ENCODE measurements at regions not wholly inside any gene's neighbourhood (a gene's known extent, or its start where the extent isn't known, plus 50 kb on each side); places are given as distances from the start of the nearest gene placed in this dataset.

GRCh38 chr6:15152700-15153099, 93.2 kb upstream of the JARID2 start:
- CTCF ChIA-PET: no interaction called here
- TF ChIP-seq ZNF692 (tag by site-specific recombination; IDR thresholded peaks at IDR 0.05): no peak
- no peak for TF ChIP-seq ZSCAN16 (tag by site-specific recombination; IDR thresholded peaks at IDR 0.05)
- TF ChIP-seq ZFP37 (tag by site-specific recombination; IDR thresholded peaks at IDR 0.05): no peak
- TF ChIP-seq IKZF3 (tag by site-specific recombination; IDR thresholded peaks at IDR 0.05): no peak
- no peak for TF ChIP-seq SCRT1 (tag by site-specific recombination; IDR thresholded peaks at IDR 0.05; ENCODE audit: borderline replicate concordance)
- TF ChIP-seq ZNF114 (tag by site-specific recombination; IDR thresholded peaks at IDR 0.05): no peak
- POLR2A ChIA-PET: no interaction called here
- Histone ChIP-seq H3K4me3 (ENCODE audit: low read depth, low read length) (no peak overlapping the region), H3K9me3 (ENCODE audit: control insufficient read depth, insufficient read depth, low read depth, low read length) (no peaks in the 10 kb centered on the region), H3K27ac (ENCODE audit: extremely low read depth, low read depth, low read length) (no peak overlapping the region), H3K4me1 (ENCODE audit: control insufficient read depth, insufficient read depth, low read length) (peaks cover 5% of the 10 kb centered on the region), H3K36me3 (ENCODE audit: control insufficient read depth in 2 of 2, insufficient read depth in 1 of 2, low read length in 2 of 2) (no peaks in the 10 kb centered on the region)

GRCh38 chr6:15153191-15153590, 92.7 kb upstream of the JARID2 start:
- no peak overlapping the region for H3K27ac ChIP-seq (ENCODE audit: extremely low read depth, low read depth, low read length)
- CTCF ChIA-PET: no interaction called here
- no peaks in the 10 kb centered on the region for H3K9me3 ChIP-seq (ENCODE audit: control insufficient read depth, insufficient read depth, low read depth, low read length)
- H3K36me3 ChIP-seq (ENCODE audit: control insufficient read depth in 2 of 2, insufficient read depth in 1 of 2, low read length in 2 of 2): no peaks in the 10 kb centered on the region
- H3K4me3 ChIP-seq (ENCODE audit: low read depth, low read length): no peak overlapping the region
- TF ChIP-seq BCL6B (tag by site-specific recombination; IDR thresholded peaks at IDR 0.05) (no peak), PRDM2 (tag by site-specific recombination; IDR thresholded peaks at IDR 0.05; ENCODE audit: borderline replicate concordance) (no peak), SP2 (tag by site-specific recombination; IDR thresholded peaks at IDR 0.05) (no peak), RBAK (tag by site-specific recombination; IDR thresholded peaks at IDR 0.05) (no peak), MZF1 (tag by site-specific recombination; IDR thresholded peaks at IDR 0.05; ENCODE audit: borderline replicate concordance) (no peak), ZNF501 (tag by site-specific recombination; IDR thresholded peaks at IDR 0.05) (no peak), PRDM10 (tag by site-specific recombination; IDR thresholded peaks at IDR 0.05) (no peak), SCRT2 (tag by site-specific recombination; IDR thresholded peaks at IDR 0.05) (no peak)
- H3K4me1 ChIP-seq (ENCODE audit: control insufficient read depth, insufficient read depth, low read length): no peaks in the 10 kb centered on the region; the same call in none of the 2 replicates
- POLR2A ChIA-PET: no interaction called here
